ENCODE measurements at regions not wholly inside any gene's neighbourhood (a gene's known extent, or its start where the extent isn't known, plus 50 kb on each side); places are given as distances from the start of the nearest gene placed in this dataset.

GRCh38 chr9:107999011-107999410, 509.4 kb upstream of the KLF4 start:
- Mint-ChIP-seq H3K9me3 (peaks cover 0 to 3% (median 0%) of the 10 kb centered on the region in 7 donors), H3K36me3 (peaks cover 20 to 23% of the 10 kb centered on the region in 2 donors), H3K4me3 (no peak overlapping the region), H3K27me3 (ENCODE audit: low read depth in 3 of 3) (peaks cover 3 to 4% (median 4%) of the 10 kb centered on the region in 3 donors), H3K27ac (no peak overlapping the region), H3K4me1 (peaks cover 27% of the 10 kb centered on the region)
- intact Hi-C loops (cut with micrococcal nuclease) = no loop called here
- Histone ChIP-seq H4K20me1 (ENCODE audit: insufficient read depth, low read length) (no peaks in the 10 kb centered on the region), H2AFZ (ENCODE audit: insufficient read depth, low read depth, low read length, poor library complexity, severe bottlenecking) (no peak overlapping the region), H3K27me3 (ENCODE audit: control insufficient read depth in 2 of 2, insufficient read depth in 2 of 2, low read length in 2 of 2) (no peaks in the 10 kb centered on the region), H3K4me1 (ENCODE audit: control insufficient read depth in 1 of 2, insufficient read depth in 2 of 2, low read length in 2 of 2) (peaks cover 18 to 26% of the 10 kb centered on the region in 2 donors), H3K9me3 (replicated peaks in 1 of 2; ENCODE audit: control insufficient read depth in 1 of 2, insufficient read depth in 1 of 2, low read length in 2 of 2) (no peaks in the 10 kb centered on the region), H3K4me2 (replicated peaks; ENCODE audit: extremely low read depth, low read length, poor library complexity, severe bottlenecking) (no peak overlapping the region), H3K27ac (ENCODE audit: low read depth in 1 of 2, low read length in 2 of 2) (no peak overlapping the region), H3K79me2 (ENCODE audit: insufficient read depth, low read length) (no peaks in the 10 kb centered on the region), H3K36me3 (replicated peaks in 1 of 2; ENCODE audit: control insufficient read depth in 1 of 2, insufficient read depth in 2 of 2, low read length in 2 of 2) (no peaks in the 10 kb centered on the region), H3K4me3 (replicated peaks in 1 of 3; ENCODE audit: low read depth in 2 of 3, low read length in 3 of 3) (no peak overlapping the region), H3K9ac (ENCODE audit: insufficient read depth, low read length, poor library complexity, severe bottlenecking) (no peak overlapping the region)
- 67% methylated on average over 4 of the region's 5 CpGs for WGBS (ENCODE audit: insufficient coverage)
- no peak for DNase-seq
- no peak for TF ChIP-seq CTCF (IDR thresholded peaks at IDR 0.05)

- intact Hi-C loops (cut with micrococcal nuclease) = loop anchor here in 1 of 2 donors (5.0 kb wide), 1 partner anchor 43 kb away; no protein-coding TSS in a partner anchor
- Histone ChIP-seq H3K27ac (ENCODE audit: low read depth in 1 of 2, low read length in 2 of 2) (peak overlapping the region in 1 of 2 donors; percentile 53), H3K4me3 (replicated peaks in 1 of 3; ENCODE audit: low read depth in 2 of 3, low read length in 3 of 3) (no peak overlapping the region), H3K36me3 (replicated peaks in 1 of 2; ENCODE audit: control insufficient read depth in 1 of 2, insufficient read depth in 2 of 2, low read length in 2 of 2) (no peaks in the 10 kb centered on the region), H3K4me2 (replicated peaks; ENCODE audit: extremely low read depth, low read length, poor library complexity, severe bottlenecking) (no peak overlapping the region), H3K79me2 (ENCODE audit: insufficient read depth, low read length) (no peaks in the 10 kb centered on the region), H3K9me3 (replicated peaks in 1 of 2; ENCODE audit: control insufficient read depth in 1 of 2, insufficient read depth in 1 of 2, low read length in 2 of 2) (no peaks in the 10 kb centered on the region), H3K27me3 (ENCODE audit: control insufficient read depth in 2 of 2, insufficient read depth in 2 of 2, low read length in 2 of 2) (no peaks in the 10 kb centered on the region), H3K9ac (ENCODE audit: insufficient read depth, low read length, poor library complexity, severe bottlenecking) (no peak overlapping the region), H2AFZ (ENCODE audit: insufficient read depth, low read depth, low read length, poor library complexity, severe bottlenecking) (no peak overlapping the region), H3K4me1 (ENCODE audit: control insufficient read depth in 1 of 2, insufficient read depth in 2 of 2, low read length in 2 of 2) (peaks cover 48 to 55% of the 10 kb centered on the region in 2 donors), H4K20me1 (ENCODE audit: insufficient read depth, low read length) (no peaks in the 10 kb centered on the region)
- Mint-ChIP-seq H3K4me1 (peaks cover 48% of the 10 kb centered on the region), H3K9me3 (peaks cover 0 to 2% (median 0%) of the 10 kb centered on the region in 7 donors), H3K4me3 (no peak overlapping the region), H3K27ac (peak overlapping the region in 6 of 7 donors; percentile 51 to 84 (median 75)), H3K36me3 (peaks cover 7 to 9% of the 10 kb centered on the region in 2 donors), H3K27me3 (ENCODE audit: low read depth in 3 of 3) (peaks cover 1 to 5% (median 4%) of the 10 kb centered on the region in 3 donors)
- peak; percentile 25 to 27 (median 26) for DNase-seq
- TF ChIP-seq CTCF (IDR thresholded peaks at IDR 0.05) = no peak
- WGBS (ENCODE audit: insufficient coverage) = no CpG with 5 or more reads among the region's 2 CpGs
Measured at GRCh38 chr9:107994648-107995047, 505.1 kb upstream of the KLF4 start.

Measured in CD14-positive monocyte (primary cell).